GM21825 (cell line): ENCODE measurements at regions not wholly inside any gene's neighbourhood (a gene's known extent, or its start where the extent isn't known, plus 50 kb on each side); places are given as distances from the start of the nearest gene placed in this dataset.

Source experiments
- ATAC-seq: cut with Tn5 transposase; IDR thresholded peaks from one replicate; pipeline ENCODE4 v1.9.1; 2021; ENCODE audit warnings: mild to moderate bottlenecking, moderate library complexity; ENCODE audit not compliant: unreplicated experiment

DNA sequence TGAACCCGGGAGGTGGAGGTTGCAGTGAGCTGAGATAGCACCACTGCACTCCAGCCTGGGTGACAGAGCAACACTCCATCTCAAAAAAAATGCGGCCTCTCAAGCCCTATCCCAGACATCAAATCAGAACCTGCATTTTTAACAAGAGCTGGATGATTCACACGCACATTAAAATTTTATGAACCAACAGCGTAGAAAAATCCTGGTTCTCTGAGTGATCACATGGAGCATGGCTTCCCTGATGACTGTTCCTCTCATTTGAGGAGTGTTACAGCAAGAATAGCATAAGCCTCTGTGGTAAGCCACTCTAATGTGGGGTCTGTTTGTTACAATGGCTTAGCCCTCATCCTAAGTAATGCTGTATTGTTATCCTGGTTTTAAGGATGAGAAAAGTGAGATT is 163.6 kb downstream of the BRMS1L start:
- ATAC-seq = no peak

DNA sequence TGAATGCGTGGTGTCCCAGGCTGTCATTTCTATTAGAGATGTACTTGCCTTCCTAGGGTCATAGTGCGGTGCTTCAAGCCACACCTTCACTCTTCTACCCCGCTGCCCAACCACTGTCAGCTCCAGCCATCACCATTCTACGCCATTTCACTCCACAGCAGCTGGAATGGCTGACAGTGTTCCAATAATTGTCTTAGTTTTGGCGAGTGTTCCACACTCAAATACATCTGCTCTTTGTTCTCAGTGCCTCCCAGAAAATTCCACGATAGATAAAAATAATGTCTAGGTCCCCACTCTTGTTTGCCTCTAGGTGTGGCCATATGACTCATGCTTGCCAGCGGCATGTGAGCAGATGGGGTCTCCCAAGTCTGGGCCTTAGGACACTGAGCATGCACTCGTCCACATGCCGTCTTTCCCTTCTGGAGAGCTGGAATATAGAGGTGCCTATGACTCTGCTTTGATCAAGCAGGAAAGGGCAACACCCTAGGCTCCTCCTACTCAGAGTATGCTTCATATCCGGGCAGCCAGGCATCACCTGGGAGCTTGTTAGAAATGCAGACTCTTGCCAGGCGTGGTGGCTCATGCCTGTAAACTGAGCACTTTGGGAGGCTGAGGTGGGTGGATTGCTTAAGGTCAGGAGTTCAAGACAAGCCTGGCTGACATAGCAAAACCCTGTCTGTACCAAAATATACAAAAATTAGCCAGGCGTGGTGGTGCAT is 163.0 kb downstream of the BRMS1L start:
- ATAC-seq = no peak

DNA sequence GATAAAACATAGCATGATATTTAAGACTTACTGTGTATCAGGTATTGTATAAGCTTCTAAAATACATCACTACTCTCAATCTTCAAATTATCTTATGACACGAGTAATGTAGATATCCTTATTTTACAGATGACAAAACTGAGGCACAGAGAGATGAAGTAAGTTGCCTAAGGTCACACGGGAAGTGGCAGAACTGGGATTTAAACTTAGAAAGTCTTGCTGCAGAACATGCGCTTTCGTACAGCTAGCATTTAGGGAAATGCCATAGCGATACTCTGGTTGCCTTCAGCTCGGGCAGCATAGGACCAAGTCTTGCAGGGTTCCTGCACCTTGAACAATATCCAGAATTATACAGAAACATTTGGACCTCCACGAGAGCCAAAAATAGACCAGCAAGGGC is 162.4 kb downstream of the BRMS1L start:
- no peak for ATAC-seq

DNA sequence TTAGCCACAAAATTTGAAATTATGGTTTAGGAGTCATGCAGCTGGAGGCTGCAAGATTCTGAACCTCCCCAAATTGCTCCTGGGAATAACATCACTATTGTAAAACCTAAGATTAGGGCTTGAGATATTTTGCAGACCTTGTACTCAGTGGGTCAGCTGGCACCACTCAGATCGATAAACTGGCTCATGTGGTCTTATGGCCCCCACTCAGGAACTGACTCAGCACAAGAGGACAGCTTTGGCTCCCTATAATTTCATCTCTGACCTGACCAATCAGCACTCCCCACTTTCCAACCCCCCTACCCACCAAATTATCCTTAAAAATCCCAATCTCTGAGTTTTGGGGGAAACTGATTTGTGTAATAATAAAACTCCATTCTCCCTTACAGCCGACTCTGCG is 161.6 kb downstream of the BRMS1L start:
- no peak for ATAC-seq

DNA sequence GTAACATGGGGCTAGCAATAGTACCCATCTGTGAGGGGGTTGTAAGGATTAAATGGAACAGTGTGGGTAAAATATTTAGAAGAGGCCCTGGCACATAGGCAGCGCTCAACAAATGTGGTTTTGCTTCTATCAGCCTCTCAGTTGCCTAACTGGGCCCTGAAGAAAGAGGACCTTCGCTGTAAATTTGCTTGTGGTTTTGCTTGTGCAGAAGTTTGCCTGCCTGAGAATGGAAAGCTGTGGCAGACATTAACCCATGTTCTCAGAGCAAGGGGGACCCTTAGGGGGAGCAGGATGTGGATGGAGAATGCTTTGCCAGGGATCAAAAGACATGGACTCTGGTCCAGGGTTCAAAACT is 160.1 kb downstream of the BRMS1L start:
- peak; percentile 69 for ATAC-seq

DNA sequence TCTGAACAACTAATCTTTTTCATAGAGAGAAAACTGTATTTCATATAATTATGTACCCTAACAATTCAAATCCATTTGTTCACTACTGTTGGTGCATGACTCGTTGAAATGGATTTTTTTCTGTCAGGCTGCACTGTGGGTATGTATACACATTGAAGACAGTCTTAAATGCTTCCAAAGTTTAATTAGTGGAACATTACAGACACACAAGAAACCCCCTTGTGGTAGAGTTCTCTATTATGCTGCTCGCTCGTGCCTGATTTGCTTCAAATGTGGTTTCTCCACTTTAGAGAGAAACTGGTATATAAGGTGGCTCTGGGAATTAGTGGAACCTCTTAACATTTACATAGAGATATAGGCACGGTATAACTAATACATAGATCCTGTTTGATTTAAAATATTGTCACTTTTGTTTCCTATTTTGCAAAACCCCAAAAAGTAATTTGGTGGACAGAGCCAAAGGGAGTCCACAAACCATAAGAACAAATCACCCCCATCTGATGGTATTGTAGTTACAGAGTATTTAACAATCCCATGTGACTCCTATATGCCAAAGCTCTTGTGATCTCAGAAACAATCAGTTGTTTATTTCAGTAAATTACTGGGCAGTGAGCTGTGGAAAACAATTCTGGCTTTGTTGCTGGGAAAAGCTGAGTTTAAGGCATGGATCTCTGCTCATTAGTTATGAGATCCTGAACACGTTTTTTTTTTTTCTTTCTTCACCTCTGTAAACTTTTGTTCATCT is 159.5 kb downstream of the BRMS1L start:
- ATAC-seq = no peak

DNA sequence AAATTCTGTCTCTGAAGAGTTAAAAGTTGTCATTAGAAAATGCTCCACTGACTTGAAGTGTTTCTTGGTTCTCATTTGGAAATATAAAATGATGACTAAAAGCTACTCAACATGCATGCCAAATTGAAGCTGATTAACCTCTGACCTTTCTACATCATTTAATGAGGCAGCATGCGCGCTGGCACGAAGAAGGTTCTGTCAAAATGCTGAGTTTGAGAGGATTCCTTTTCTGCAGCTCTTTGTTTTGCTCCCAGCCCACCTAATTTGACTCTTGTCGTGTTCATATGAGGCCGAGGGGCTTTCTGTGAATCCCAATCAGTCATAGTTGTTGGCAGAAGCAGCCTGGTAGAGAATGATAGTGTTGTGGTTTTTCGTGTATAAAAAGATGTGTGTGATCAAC is 153.4 kb downstream of the BRMS1L start:
- ATAC-seq = no peak

DNA sequence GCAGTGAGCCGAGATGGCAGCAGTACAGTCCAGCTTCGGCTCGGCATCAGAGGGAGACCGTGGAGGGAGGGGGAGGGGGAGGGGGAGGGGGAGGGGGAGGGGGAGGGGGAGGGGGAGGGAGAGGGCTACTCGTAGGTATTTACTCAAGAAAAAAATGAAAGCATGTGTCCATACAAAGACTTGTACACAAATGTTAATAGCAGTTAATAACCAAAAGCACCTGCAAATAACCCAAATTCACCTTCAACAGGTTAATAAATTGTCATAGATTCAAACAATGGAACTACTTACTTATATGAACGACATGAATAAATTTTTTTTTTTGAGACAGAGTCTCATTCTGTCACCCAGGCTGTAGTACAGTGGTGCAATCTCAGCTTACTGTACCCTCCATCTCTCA is 152.4 kb downstream of the BRMS1L start:
- ATAC-seq = no peak

DNA sequence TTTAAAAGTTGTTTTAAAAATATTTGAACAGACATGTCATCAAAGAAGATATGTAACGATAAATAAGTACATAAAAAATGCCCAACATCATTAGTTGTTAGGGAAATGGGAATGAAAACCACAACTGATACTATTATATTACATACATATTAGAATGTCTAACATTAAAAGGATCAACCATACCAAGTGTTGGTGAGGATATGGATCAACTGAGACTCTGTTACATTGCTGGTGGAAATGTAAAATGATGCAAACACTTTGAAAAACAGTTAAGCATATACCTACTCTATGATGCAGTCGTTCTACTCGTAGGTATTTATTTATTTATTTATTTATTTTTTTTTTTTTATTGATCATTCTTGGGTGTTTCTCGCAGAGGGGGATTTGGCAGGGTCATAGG is 149.7 kb downstream of the BRMS1L start:
- no peak for ATAC-seq

DNA sequence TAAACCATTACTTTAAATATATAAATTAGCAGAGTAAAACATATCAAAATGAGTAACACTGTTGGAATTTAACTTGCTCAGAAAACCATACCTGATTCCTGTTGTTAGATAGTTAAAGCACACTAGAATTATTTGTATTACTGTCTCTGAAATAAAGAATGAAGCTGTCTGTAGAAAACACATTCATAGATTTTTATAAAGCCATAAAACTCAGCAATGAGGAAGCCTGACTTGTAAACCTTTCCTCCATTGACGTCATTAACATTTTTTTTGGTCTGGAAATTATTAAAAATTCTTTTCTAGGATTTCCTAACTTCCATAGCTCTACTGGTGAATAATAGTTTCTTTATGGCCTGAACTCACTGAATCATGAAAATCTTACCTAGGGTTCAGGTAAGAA is 147.6 kb downstream of the BRMS1L start:
- no peak for ATAC-seq

DNA sequence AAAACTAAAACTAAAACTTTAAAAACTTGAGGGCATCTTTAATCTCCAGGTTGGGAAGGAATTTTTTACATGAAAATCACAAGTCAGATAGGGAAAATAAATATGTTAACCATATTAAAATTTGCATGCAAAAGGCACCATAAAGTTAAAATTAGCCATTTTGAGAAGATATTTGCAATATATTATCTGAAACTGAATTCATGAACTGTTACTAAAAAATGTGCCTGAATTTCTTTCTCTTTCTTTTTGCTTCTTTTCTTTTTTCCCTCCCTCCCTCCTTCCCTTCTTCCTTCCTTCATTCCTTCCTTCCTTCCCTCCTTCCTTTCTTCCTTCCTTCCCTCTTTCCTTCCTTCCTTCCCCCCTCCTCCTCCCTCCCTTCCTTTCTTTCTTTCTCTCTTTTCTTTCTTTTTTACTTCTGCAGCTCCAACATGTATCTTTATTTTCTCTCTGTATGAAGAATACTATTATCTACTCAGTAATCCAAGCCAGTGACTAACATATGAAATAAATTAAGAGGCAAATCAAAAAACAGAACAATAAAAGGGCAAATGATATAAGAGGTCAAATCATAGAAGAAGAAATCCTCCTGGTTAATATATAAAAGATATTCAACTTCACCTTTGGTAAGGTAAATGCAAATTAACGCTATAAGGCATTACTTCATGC is 146.0 kb downstream of the BRMS1L start:
- no peak for ATAC-seq

DNA sequence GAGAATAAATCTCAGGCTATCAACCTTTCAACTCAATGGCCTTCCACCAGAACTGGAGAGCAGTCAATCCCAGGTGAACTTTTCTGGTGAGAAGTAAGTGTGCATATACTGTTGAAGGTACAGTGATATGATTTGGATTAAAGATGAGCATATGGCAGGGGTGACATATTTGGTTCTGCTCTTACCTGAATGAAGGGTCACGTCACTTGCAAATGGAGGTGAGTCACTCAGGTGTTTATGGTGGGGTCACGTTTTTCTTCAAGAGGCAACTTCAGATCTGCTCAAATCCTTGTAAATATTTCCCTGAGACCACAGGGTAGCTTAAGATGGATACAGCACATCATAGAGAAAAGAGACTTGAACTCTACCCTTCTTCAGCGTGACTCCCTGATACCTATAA is 143.2 kb downstream of the BRMS1L start:
- no peak for ATAC-seq

DNA sequence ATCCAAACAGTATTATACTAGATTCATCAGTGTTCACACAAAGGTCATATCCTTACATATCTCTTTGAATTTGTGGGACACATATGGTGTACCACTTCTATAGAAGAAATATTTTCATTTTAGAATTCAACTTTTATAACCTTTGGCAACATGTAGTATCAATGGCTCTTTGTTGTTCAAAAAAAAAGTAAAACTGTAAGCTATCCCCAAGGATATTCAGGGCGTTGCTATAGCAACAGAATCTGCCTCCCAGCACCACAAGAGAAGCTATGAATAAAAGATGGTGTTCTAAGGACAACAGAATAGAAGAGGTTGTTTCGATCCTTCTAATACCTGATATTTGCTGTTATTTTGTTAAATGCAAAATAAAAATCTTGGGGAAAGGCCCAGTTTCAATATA is 139.3 kb downstream of the BRMS1L start:
- no peak for ATAC-seq

DNA sequence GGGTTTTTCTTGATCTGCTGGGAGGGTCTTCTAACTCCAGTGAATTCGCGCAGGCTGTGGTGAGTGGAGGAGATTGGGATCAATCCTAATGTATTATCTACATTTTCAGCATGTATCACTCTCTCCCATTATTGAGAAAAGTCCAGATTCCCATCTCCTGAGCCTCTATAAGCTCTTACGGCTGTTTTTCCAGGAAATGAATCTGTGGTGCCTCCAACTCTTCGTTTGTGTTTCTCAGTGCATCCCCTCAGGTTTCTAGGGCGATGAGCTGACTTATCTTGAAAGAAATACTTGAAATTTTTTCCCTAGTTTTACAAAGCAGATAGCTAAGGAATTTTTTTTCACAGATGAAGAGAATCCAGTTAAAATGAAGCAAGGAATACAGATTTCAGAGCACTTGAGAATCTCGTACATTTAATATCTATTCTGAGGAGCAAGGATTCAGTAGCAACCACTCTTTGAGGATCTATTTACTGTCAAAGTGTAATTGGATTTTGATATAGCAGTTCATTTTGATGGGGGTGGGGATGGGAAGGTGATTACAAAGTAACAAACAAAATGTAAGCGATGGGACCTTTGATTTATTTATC is 138.7 kb downstream of the BRMS1L start:
- no peak for ATAC-seq

DNA sequence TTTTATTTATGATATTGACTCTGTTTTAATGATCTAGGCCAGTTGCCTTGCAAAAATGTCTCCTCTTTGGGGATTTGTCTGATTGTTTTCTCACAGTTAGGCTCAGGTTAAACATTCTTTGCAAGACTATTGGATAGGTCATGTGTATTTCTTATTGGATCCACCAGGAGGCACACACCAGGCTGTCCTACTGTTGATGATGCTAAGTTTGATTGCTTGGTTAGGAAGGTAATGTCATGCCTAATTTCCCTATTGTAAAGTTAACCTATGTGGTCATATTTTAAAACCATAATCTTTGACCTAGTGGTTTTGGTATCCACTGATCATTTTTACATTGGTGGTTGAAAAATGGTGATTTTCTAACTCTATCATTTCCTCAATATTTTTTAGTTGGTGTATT is 137.1 kb downstream of the BRMS1L start:
- ATAC-seq = no peak

DNA sequence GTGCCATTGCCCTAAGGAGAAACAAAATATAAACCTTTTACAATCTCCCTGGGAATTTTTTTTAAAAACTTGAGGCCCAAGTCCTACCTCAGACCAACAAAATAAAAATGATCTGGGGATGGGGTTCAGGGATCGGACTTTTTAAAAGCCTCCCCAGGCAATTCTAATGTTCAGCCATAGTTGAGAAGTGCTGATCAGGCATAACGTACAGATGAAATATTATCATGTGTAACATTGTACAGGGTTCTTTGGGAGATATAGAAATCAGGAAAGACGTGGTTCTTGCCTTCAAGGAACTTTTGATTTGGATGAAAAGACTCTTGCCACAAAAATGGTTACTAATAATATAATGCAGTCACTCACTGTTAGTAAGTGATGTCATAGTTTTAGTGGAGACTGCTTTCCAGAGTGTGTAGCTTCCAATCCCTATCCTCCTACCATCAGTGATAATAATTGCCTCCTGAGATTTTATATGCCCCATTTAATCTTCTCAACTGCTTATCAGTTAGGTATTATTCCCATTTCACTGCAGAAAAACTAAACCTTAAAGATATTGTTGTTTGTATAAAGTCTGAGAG is 135.6 kb downstream of the BRMS1L start:
- ATAC-seq = no peak

DNA sequence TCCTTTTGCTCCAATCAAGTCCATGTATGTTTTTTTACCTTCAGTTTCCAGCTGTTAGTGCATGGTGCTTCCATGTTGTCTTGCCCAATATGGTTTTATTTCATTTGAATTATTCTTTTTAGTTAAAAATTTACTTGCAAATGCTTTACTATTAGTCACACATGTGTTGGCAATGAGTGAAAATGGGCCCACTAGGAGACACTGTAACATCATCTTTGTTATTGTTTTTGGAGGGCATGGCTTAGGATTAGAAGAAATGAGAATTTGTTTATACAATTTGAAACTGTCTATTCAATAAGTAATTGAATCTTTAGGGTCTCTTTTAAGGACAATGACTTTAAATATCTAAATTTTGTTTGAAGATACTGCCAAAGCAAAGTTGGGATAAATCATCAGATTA is 133.7 kb downstream of the BRMS1L start:
- no peak for ATAC-seq

DNA sequence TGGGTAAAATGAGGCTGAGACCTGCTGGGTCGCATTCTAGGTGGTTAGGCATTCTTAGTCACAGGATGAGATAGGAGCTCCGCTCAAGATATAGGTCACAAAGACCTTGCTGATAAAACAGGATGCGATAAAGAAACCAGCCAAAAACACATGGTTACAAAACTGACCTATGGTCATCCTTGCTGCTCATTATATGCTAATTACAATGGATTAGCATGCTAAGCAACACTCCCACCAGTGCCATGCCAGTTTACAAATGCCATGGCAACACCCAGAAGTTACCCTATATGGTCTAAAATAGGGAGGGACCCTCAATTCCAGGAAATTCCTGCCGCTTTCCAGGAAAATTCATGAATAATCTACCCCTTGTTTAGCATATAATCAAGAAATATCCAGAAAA is 132.4 kb downstream of the BRMS1L start:
- ATAC-seq = no peak

DNA sequence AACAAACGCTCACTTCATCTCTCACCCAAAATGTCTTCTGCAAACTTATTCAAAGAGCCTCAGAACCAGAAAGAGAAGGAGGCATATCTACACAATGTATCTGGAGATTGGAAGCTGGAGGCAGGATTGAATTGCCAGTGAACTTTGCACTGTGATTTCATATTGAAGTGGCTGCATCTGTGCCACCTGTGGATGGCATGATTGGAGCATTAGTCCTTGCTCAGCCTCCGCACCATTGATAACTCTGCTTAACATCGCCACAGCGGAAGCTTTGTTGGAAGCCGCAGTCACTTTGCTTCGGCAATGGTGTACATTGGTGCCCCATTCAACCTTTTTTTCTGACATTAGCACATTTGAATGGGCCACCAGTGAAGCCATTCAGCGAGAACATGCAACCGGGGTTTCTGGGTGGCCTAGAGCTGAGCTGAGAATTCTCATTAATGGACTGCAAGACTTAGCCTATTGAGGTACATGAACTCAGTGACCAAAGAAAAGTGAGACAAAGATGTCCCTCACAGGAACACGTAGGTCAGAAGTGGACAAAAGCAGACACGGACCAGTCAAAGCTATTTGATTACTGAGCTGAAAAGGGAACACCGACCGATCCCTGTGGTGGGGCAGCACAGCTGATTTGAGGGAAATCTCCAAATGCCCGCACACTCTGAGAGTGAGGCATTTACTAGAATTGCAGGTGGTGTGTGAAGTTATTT is 130.4 kb downstream of the BRMS1L start:
- no peak for ATAC-seq

DNA sequence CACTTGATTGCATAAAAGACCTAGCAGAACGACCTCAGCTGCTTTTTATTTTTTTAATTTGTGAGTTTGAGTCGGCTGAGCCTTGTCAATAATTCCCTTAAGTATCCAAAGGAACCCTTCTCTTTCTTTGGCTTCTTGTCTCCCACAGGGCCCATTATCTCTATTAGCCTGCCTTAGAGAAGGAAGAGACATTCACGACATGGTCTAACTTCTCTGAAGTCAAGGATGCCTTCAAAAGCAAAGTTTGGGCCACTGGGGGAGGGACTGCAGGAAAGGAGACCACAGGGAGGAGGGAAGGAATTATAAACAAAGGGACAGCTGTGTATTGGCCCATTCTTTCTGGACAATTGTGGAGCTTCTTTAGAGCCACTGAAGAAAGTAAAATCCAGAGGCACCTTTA is 126.4 kb downstream of the BRMS1L start:
- no peak for ATAC-seq
